ENCODE measurements at regions not wholly inside any gene's neighbourhood (a gene's known extent, or its start where the extent isn't known, plus 50 kb on each side); places are given as distances from the start of the nearest gene placed in this dataset.

DNA sequence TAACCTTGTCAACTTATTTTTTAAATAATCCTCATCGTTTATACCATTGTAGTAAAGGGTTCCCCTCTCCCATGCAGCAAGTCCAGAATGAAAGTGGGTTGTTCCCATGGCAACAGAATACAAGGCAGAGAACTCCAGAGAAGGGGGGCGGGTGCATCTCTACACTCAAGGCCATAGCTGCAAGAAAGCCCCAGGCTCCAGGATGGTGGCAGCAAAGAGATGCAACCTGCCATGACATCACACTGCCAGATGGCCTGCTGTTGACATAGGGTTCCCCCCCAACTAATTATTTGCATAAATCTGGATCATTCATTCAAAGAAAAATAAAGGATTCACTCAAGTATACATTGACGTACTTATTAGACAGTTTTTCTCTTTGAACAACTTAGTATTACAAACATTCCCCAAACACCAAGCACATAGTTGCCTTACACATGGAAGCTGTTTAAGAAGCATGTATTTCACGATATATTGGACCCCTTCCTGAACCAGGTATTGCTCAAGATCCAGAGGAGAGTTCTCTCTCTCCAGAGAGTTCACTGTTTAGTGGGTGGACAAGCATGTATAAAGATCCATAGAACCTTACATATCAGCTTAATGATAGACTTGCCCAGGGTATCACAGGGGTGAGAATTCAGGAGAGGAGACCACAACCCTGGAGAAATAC, 87.4 kb upstream of the KLF7 start:
- Histone ChIP-seq H3K4me3 (ENCODE audit: low read depth in 1 of 3, low read length in 3 of 3) (no peak overlapping the region), H3K9ac (ENCODE audit: low read depth in 1 of 2, low read length in 2 of 2) (no peak overlapping the region), H3K27me3 (ENCODE audit: control insufficient read depth in 4 of 4, insufficient read depth in 4 of 4, low read length in 3 of 4) (no peaks in the 10 kb centered on the region), H3K27ac (ENCODE audit: low read depth in 1 of 2, low read length in 2 of 2) (no peak overlapping the region), H3K9me3 (ENCODE audit: control insufficient read depth in 4 of 4, low read length in 3 of 4) (no peaks in the 10 kb centered on the region), H3K36me3 (ENCODE audit: control insufficient read depth in 4 of 4, insufficient read depth in 3 of 4, low read depth in 1 of 4, low read length in 3 of 4) (no peaks in the 10 kb centered on the region), H3K4me1 (ENCODE audit: control insufficient read depth in 4 of 4, insufficient read depth in 4 of 4, low read length in 3 of 4) (no peaks in the 10 kb centered on the region)
- WGBS: 78% methylated on average over 4 of the region's 4 CpGs
- DNase-seq (ENCODE audit: low spot score): no peak
- TF ChIP-seq SP1 (IDR thresholded peaks at IDR 0.05): no peak
- TF ChIP-seq, protein P1, sequence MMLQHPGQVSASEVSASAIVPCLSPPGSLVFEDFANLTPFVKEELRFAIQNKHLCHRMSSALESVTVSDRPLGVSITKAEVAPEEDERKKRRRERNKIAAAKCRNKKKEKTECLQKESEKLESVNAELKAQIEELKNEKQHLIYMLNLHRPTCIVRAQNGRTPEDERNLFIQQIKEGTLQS (IDR thresholded peaks at IDR 0.05): no peak
- TF ChIP-seq REST (IDR thresholded peaks at IDR 0.05): no peak
- TF ChIP-seq CTCF (IDR thresholded peaks at IDR 0.05; ENCODE audit: low read depth, low read length, missing input control): no peak
- no peak for TF ChIP-seq MAX (IDR thresholded peaks at IDR 0.05)
- no peak for TF ChIP-seq TAF1 (conservative IDR thresholded peaks at IDR 0.05)
- TF ChIP-seq JUND (IDR thresholded peaks at IDR 0.05): no peak
- no peak for TF ChIP-seq FOXA1 (IDR thresholded peaks at IDR 0.05)
- TF ChIP-seq RXRA (IDR thresholded peaks at IDR 0.05): no peak

GRCh38 chr2:207253666-207254345, 88.1 kb upstream of the KLF7 start:
- DNase-seq (ENCODE audit: low spot score): no peak
- H3K27me3 ChIP-seq (ENCODE audit: control insufficient read depth in 4 of 4, insufficient read depth in 4 of 4, low read length in 3 of 4): no peaks in the 10 kb centered on the region
- 57% methylated on average over 11 of the region's 11 CpGs for WGBS
- H3K36me3 ChIP-seq (ENCODE audit: control insufficient read depth in 4 of 4, insufficient read depth in 3 of 4, low read depth in 1 of 4, low read length in 3 of 4): no peaks in the 10 kb centered on the region
- no peak overlapping the region for H3K4me3 ChIP-seq (ENCODE audit: low read depth in 1 of 3, low read length in 3 of 3)
- H3K9ac ChIP-seq (ENCODE audit: low read depth in 1 of 2, low read length in 2 of 2): no peak overlapping the region
- H3K27ac ChIP-seq (ENCODE audit: low read depth in 1 of 2, low read length in 2 of 2): no peak overlapping the region
- H3K9me3 ChIP-seq (ENCODE audit: control insufficient read depth in 4 of 4, low read length in 3 of 4): no peaks in the 10 kb centered on the region
- H3K4me1 ChIP-seq (ENCODE audit: control insufficient read depth in 4 of 4, insufficient read depth in 4 of 4, low read length in 3 of 4): no peaks in the 10 kb centered on the region
- TF ChIP-seq REST (IDR thresholded peaks at IDR 0.05): no peak
- no peak for TF ChIP-seq NR2F2 (IDR thresholded peaks at IDR 0.05)
- no peak for TF ChIP-seq EGR1 (IDR thresholded peaks at IDR 0.05; ENCODE audit: low read depth in 2 of 2)
- no peak for TF ChIP-seq CTCF (IDR thresholded peaks at IDR 0.05; ENCODE audit: low read depth, low read length, missing input control)
- TF ChIP-seq GABPA (IDR thresholded peaks at IDR 0.05 in 1 of 2, conservative IDR thresholded peaks at IDR 0.05 in 1 of 2): no peak
- TF ChIP-seq SP1 (IDR thresholded peaks at IDR 0.05): no peak
- no peak for TF ChIP-seq RAD21 (IDR thresholded peaks at IDR 0.05)
- TF ChIP-seq MAX (IDR thresholded peaks at IDR 0.05): no peak
- no peak for TF ChIP-seq TAF1 (conservative IDR thresholded peaks at IDR 0.05)
- TF ChIP-seq FOXA1 (IDR thresholded peaks at IDR 0.05): no peak
- TF ChIP-seq HNF4G (IDR thresholded peaks at IDR 0.05): no peak
- no peak for TF ChIP-seq FOXA2 (IDR thresholded peaks at IDR 0.05)
- TF ChIP-seq RXRA (IDR thresholded peaks at IDR 0.05): no peak
- TF ChIP-seq, protein P1 (IDR thresholded peaks at IDR 0.05): no peak

Measured in liver (tissue), 8 donors.